H1 (cell line): ENCODE measurements at regions not wholly inside any gene's neighbourhood (a gene's known extent, or its start where the extent isn't known, plus 50 kb on each side); places are given as distances from the start of the nearest gene placed in this dataset.

Source experiments
- EP300 ChIP-seq, 2 experiments: IDR thresholded peaks; 1 replicate in 1 of 2; 2 replicates in 1 of 2; pipeline ENCODE4 v1.6.1; 2011 to 2012; ENCODE audit warnings: low read depth in 2 of 2, low read length in 2 of 2, mild to moderate bottlenecking in 2 of 2, borderline replicate concordance in 1 of 2, inconsistent platforms in 1 of 2, moderate library complexity in 1 of 2
- SP4 ChIP-seq: IDR thresholded peaks from 2 replicates; pipeline ENCODE4 v1.6.1; 2012; ENCODE audit warnings: low read length, inconsistent platforms

DNA sequence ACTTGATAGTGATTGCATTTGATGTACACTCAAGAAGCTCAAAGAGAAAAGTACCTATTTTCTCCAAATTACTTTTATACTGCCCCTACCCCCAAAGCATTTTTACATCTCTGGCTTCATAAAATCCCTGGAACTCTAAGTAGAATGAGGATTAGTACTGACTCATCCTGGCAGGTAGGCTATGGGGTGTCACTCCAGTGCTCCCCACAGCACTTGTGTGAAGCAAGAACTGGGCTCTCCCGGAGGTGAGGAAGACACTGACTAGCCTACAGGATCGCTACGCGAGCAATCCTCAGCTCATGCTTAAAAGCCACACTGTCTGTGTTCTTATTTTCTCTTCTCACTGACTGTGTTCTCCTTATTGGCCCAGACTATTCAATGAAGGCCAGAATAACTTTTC lies 90.4 kb upstream of the NDP start (continued):
- TF ChIP-seq SP4 (no peak), EP300 (IDR thresholded peaks at IDR 0.05; ENCODE audit: borderline replicate concordance in 1 of 2, low read depth in 2 of 2, low read length in 2 of 2) (no peak)
